H1 (cell line): ENCODE measurements at regions not wholly inside any gene's neighbourhood (a gene's known extent, or its start where the extent isn't known, plus 50 kb on each side); places are given as distances from the start of the nearest gene placed in this dataset.

Experiments
- CTCF ChIA-PET: fragments of 300-600 bp; sonication (Branson Sonifier 250); formaldehyde crosslinking; loops from one replicate; lab custom pipeline; 2021; ENCODE audit not compliant: partially characterized antibody; lab: Charles Lee
- POLR2A ChIA-PET: fragments of 300-600 bp; sonication (Branson Sonifier 250); formaldehyde crosslinking; loops from one replicate; lab custom pipeline; 2021; ENCODE audit warnings: inconsistent platforms; ENCODE audit not compliant: partially characterized antibody; lab: Charles Lee
- DNase-seq, 2 experiments: peaks; one replicate each; pipeline versions ENCODE4 v3.0.0 to v3.0.0-alpha.2; 2010 to 2022; ENCODE audit warnings: low spot score in 2 of 2, low read depth in 1 of 2, mixed read lengths in 1 of 2
- FAIRE-seq: peaks from 2 replicates; lab custom pipeline; 2011; peaks lifted over from hg19 to GRCh38; lab: Jason Lieb, UNC
- H2AFZ ChIP-seq: 2 replicates; pipeline ENCODE4 v1.8.1; 2012; ENCODE audit warnings: low read length, inconsistent platforms
- H2AK5ac ChIP-seq: 2 replicates; pipeline ENCODE4 v1.6.1; 2013; ENCODE audit warnings: low read depth, low read length
- H2BK120ac ChIP-seq: replicated peaks from 2 replicates; pipeline ENCODE3; 2013; ENCODE audit warnings: low read depth, low read length, inconsistent platforms
- H2BK12ac ChIP-seq: 2 replicates; pipeline ENCODE4 v1.6.1; 2013; ENCODE audit warnings: low read depth, low read length
- H2BK15ac ChIP-seq: 2 replicates; pipeline ENCODE4 v1.6.1; 2013; ENCODE audit warnings: low read length
- H2BK20ac ChIP-seq: 2 replicates; pipeline ENCODE4 v1.6.1; 2013; ENCODE audit warnings: low read length
- H2BK5ac ChIP-seq: 2 replicates; pipeline ENCODE4 v1.6.1; 2013; ENCODE audit warnings: low read depth, low read length
- H3K14ac ChIP-seq: 2 replicates; pipeline ENCODE4 v1.6.1; 2013; ENCODE audit warnings: inconsistent platforms; ENCODE audit not compliant: insufficient read length
- H3K18ac ChIP-seq: 2 replicates; pipeline ENCODE4 v1.6.1; 2013; ENCODE audit warnings: low read length; ENCODE audit errors: extremely low read depth
- H3K23ac ChIP-seq: 2 replicates; pipeline ENCODE4 v1.6.1; 2013; ENCODE audit warnings: inconsistent platforms; ENCODE audit not compliant: insufficient read length
- H3K23me2 ChIP-seq: 2 replicates; pipeline ENCODE4 v1.6.1; 2013; ENCODE audit warnings: low read depth, low read length
- H3K27ac ChIP-seq: 2 replicates; pipeline ENCODE4 v1.6.1; 2011; ENCODE audit warnings: low read depth, low read length, inconsistent platforms
- H3K27me3 ChIP-seq, 4 experiments: replicated peaks in 1 of 4; 1 replicate in 1 of 4; 2 replicates in 3 of 4; pipeline versions ENCODE4 v1.6.1 to v1.8.1; 2011 to 2013; ENCODE audit warnings: low read length in 3 of 4, mild to moderate bottlenecking in 3 of 4, inconsistent platforms in 2 of 4, mixed read lengths in 2 of 4, moderate library complexity in 1 of 4; ENCODE audit not compliant: control insufficient read depth in 3 of 4, insufficient read depth in 3 of 4; ENCODE audit errors: extremely low read depth in 1 of 4
- H3K36me3 ChIP-seq, 4 experiments: 2 replicates each; pipeline versions ENCODE4 v1.6.1 to v1.8.1; 2011 to 2013; ENCODE audit warnings: mild to moderate bottlenecking in 4 of 4, low read length in 3 of 4, moderate library complexity in 2 of 4, control low read depth in 1 of 4, inconsistent platforms in 1 of 4; ENCODE audit not compliant: insufficient read depth in 4 of 4, control insufficient read depth in 2 of 4
- H3K4ac ChIP-seq: replicated peaks from 2 replicates; pipeline ENCODE3; 2013; ENCODE audit warnings: low read length, low read depth, mixed read lengths, inconsistent platforms; ENCODE audit not compliant: insufficient read length
- H3K4me1 ChIP-seq, 4 experiments: replicated peaks in 1 of 4; 1 replicate in 1 of 4; 2 replicates in 3 of 4; pipeline versions ENCODE4 v1.6.1 to v1.8.1; 2011 to 2013; ENCODE audit warnings: low read length in 3 of 4, inconsistent platforms in 2 of 4, mixed read lengths in 1 of 4; ENCODE audit not compliant: insufficient read depth in 4 of 4, control insufficient read depth in 3 of 4
- H3K4me2 ChIP-seq, 2 experiments: 2 replicates each; pipeline versions ENCODE4 v1.6.1 to v1.8.1; 2011 to 2013; ENCODE audit warnings: low read depth in 2 of 2, low read length in 2 of 2, control low read depth in 1 of 2, inconsistent platforms in 1 of 2, mild to moderate bottlenecking in 1 of 2; ENCODE audit not compliant: insufficient read depth in 1 of 2
- H3K4me3 ChIP-seq, 4 experiments: fragments of 200-600, 300-600 bp in 1 of 4; sonication (generic), shearing (Covaris generic), sonication (Bioruptor Twin) in 1 of 4; 2 replicates each; pipeline versions ENCODE4 v1.5.1 to v1.8.1; 2011 to 2016; ENCODE audit warnings: low read length in 4 of 4, low read depth in 3 of 4, control low read depth in 2 of 4, inconsistent platforms in 2 of 4, mild to moderate bottlenecking in 2 of 4, mixed read lengths in 1 of 4, moderate library complexity in 1 of 4; ENCODE audit not compliant: insufficient read depth in 2 of 4; ENCODE audit errors: extremely low read depth in 1 of 4
- H3K56ac ChIP-seq: replicated peaks from 2 replicates; pipeline ENCODE3; 2013; ENCODE audit warnings: low read depth, mild to moderate bottlenecking, mixed read lengths, low read length, inconsistent platforms; ENCODE audit not compliant: insufficient read length
- H3K79me1 ChIP-seq: 2 replicates; pipeline ENCODE4 v1.6.1; 2013; ENCODE audit warnings: low read depth, low read length, control low read depth
- H3K79me2 ChIP-seq, 2 experiments: 2 replicates each; pipeline versions ENCODE4 v1.6.1 to v1.8.1; 2012 to 2013; ENCODE audit warnings: low read length in 2 of 2, mild to moderate bottlenecking in 2 of 2, inconsistent platforms in 1 of 2; ENCODE audit not compliant: insufficient read depth in 2 of 2, control insufficient read depth in 1 of 2
- H3K9ac ChIP-seq, 4 experiments: replicated peaks in 1 of 4; 1 replicate in 1 of 4; 2 replicates in 3 of 4; pipeline versions ENCODE4 v1.6.1 to v1.8.1; 2011 to 2013; ENCODE audit warnings: low read depth in 3 of 4, low read length in 3 of 4, control low read depth in 2 of 4, mild to moderate bottlenecking in 2 of 4, moderate library complexity in 2 of 4, inconsistent platforms in 1 of 4; ENCODE audit errors: extremely low read depth in 1 of 4
- H3K9me3 ChIP-seq, 2 experiments: 2 replicates each; pipeline versions ENCODE4 v1.6.1 to v1.8.1; 2012 to 2013; ENCODE audit warnings: mild to moderate bottlenecking in 2 of 2, moderate library complexity in 2 of 2, control low read depth in 1 of 2, inconsistent platforms in 1 of 2, low read depth in 1 of 2, low read length in 1 of 2, mixed read lengths in 1 of 2; ENCODE audit not compliant: insufficient read depth in 2 of 2
- H4K20me1 ChIP-seq, 2 experiments: replicated peaks in 1 of 2; 2 replicates each; pipeline versions ENCODE3 to v1.8.1; 2011 to 2013; ENCODE audit warnings: inconsistent platforms in 2 of 2, low read length in 2 of 2, mild to moderate bottlenecking in 1 of 2; ENCODE audit not compliant: insufficient read depth in 2 of 2, control insufficient read depth in 1 of 2
- H4K5ac ChIP-seq: 2 replicates; pipeline ENCODE4 v1.6.1; 2013; ENCODE audit warnings: low read length, low read depth, mixed read lengths, inconsistent platforms; ENCODE audit not compliant: insufficient read length
- H4K8ac ChIP-seq: 2 replicates; pipeline ENCODE4 v1.8.0; 2013; ENCODE audit warnings: mild to moderate bottlenecking, moderate library complexity, low read length, inconsistent platforms; ENCODE audit not compliant: insufficient read depth; ENCODE audit errors: extremely low read depth
- H4K91ac ChIP-seq: replicated peaks from 2 replicates; pipeline ENCODE3; 2013; ENCODE audit warnings: low read length, mixed read lengths, inconsistent platforms; ENCODE audit not compliant: insufficient read length
- E2F6 ChIP-seq: IDR thresholded peaks from 2 replicates; pipeline ENCODE4 v1.6.1; 2012; ENCODE audit warnings: inconsistent platforms
- JUND ChIP-seq: IDR thresholded peaks from 2 replicates; pipeline ENCODE4 v1.6.1; 2011; ENCODE audit warnings: mild to moderate bottlenecking, improper control_type of control experiment, low read length
- POU5F1 ChIP-seq: IDR thresholded peaks from 2 replicates; pipeline ENCODE4 v1.6.1; 2011; ENCODE audit warnings: low read depth, mild to moderate bottlenecking, low read length, moderate library complexity
- RAD21 ChIP-seq, 2 experiments: IDR thresholded peaks in 1 of 2; conservative IDR thresholded peaks in 1 of 2; 2 replicates each; pipeline ENCODE4 v1.6.1; 2011; ENCODE audit warnings: low read depth in 2 of 2, low read length in 2 of 2, improper control_type of control experiment in 1 of 2, inconsistent platforms in 1 of 2, mild to moderate bottlenecking in 1 of 2, moderate library complexity in 1 of 2
- RBBP5 ChIP-seq: IDR thresholded peaks from 2 replicates; pipeline ENCODE4 v1.7.1; 2012; ENCODE audit warnings: low read depth, mild to moderate bottlenecking, inconsistent platforms, low read length, moderate library complexity, borderline replicate concordance
- SP2 ChIP-seq: IDR thresholded peaks from 2 replicates; pipeline ENCODE4 v1.6.1; 2012; ENCODE audit warnings: mild to moderate bottlenecking, low read length, inconsistent platforms
- SP4 ChIP-seq: IDR thresholded peaks from 2 replicates; pipeline ENCODE4 v1.6.1; 2012; ENCODE audit warnings: low read length, inconsistent platforms
- WGBS, 2 experiments: shearing (Covaris generic) in 1 of 2; methylation state at CpG; one replicate each; pipeline versions ENCODE4 v1.1.6 to v1.1.7; 2013 to 2015; ENCODE audit warnings: low lambda C conversion rate in 2 of 2, mixed read lengths in 2 of 2, inconsistent platforms in 1 of 2, low coverage in 1 of 2, missing lambda C conversion rate in 1 of 2; ENCODE audit not compliant: insufficient replicate concordance in 2 of 2, insufficient coverage in 1 of 2, insufficient read length in 1 of 2; ENCODE audit errors: extremely low coverage in 1 of 2, missing lambda C conversion rate in 1 of 2; 5-methylcytosine and 5-hydroxymethylcytosine counted together
- TF ChIP-seq, protein P1 (sequence below), 3 experiments: IDR thresholded peaks; 1 replicate in 2 of 3; 2 replicates in 1 of 3; pipeline versions ENCODE4 v1.5.1 to v1.6.1; 2011; ENCODE audit warnings: low read length in 3 of 3, mild to moderate bottlenecking in 3 of 3, inconsistent platforms in 2 of 3, low read depth in 1 of 3, moderate library complexity in 1 of 3; ENCODE audit not compliant: insufficient read depth in 1 of 3; ENCODE audit errors: control extremely low read depth in 1 of 3

- no peak overlapping the region for H2AK5ac ChIP-seq
- no peaks in the 10 kb centered on the region for H3K27me3 ChIP-seq
- H4K5ac ChIP-seq: no peak overlapping the region
- no peaks in the 10 kb centered on the region for H3K4me1 ChIP-seq
- H2BK20ac ChIP-seq: no peak overlapping the region
- CTCF ChIA-PET: interaction anchor here (0.7 to 3.3 kb wide), 14 partner anchors 10 to 454 kb away, joined by 3 to 15 read pairs (median 4); no protein-coding TSS in a partner anchor
- TF ChIP-seq RAD21 (IDR thresholded peaks at IDR 0.05 in 1 of 2, conservative IDR thresholded peaks at IDR 0.05 in 1 of 2; ENCODE audit: low read depth in 2 of 2, low read length in 2 of 2) (peak; percentile 50 to 60), E2F6 (no peak), SP2 (no peak), RBBP5 (no peak), SP4 (no peak), POU5F1 (no peak), JUND (no peak)
- TF ChIP-seq, protein P1, sequence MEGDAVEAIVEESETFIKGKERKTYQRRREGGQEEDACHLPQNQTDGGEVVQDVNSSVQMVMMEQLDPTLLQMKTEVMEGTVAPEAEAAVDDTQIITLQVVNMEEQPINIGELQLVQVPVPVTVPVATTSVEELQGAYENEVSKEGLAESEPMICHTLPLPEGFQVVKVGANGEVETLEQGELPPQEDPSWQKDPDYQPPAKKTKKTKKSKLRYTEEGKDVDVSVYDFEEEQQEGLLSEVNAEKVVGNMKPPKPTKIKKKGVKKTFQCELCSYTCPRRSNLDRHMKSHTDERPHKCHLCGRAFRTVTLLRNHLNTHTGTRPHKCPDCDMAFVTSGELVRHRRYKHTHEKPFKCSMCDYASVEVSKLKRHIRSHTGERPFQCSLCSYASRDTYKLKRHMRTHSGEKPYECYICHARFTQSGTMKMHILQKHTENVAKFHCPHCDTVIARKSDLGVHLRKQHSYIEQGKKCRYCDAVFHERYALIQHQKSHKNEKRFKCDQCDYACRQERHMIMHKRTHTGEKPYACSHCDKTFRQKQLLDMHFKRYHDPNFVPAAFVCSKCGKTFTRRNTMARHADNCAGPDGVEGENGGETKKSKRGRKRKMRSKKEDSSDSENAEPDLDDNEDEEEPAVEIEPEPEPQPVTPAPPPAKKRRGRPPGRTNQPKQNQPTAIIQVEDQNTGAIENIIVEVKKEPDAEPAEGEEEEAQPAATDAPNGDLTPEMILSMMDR (IDR thresholded peaks at IDR 0.05; ENCODE audit: control extremely low read depth in 1 of 3, insufficient read depth in 1 of 3, low read depth in 1 of 3, low read length in 3 of 3): peak in 2 of 3 experiments; percentile 38 to 59; a peak in 3 of 4 replicates
- H4K20me1 ChIP-seq: no peaks in the 10 kb centered on the region
- no peak overlapping the region for H3K18ac ChIP-seq
- H3K27ac ChIP-seq: no peak overlapping the region
- no peak overlapping the region for H3K9ac ChIP-seq
- WGBS, 2 experiments: 45% methylated on average over 2 of the region's 2 CpGs; no CpG with 5 or more reads in 1 of the 2 experiments
- no peaks in the 10 kb centered on the region for H3K23me2 ChIP-seq
- peaks cover 13 to 14% of the 10 kb centered on the region in 2 experiments for H3K9me3 ChIP-seq
- no peak overlapping the region for H2BK120ac ChIP-seq
- POLR2A ChIA-PET: no interaction called here
- H3K79me2 ChIP-seq: no peaks in the 10 kb centered on the region
- H2BK15ac ChIP-seq: no peak overlapping the region
- H3K4me2 ChIP-seq: no peak overlapping the region
- H3K4ac ChIP-seq: no peak overlapping the region
- no peak overlapping the region for H3K56ac ChIP-seq
- no peak overlapping the region for H4K8ac ChIP-seq
- peaks cover 0 to 2% (median 0%) of the 10 kb centered on the region in 4 experiments; a peak in 1 of 8 replicates for H3K36me3 ChIP-seq
- no peak overlapping the region for H4K91ac ChIP-seq
- H3K79me1 ChIP-seq: no peaks in the 10 kb centered on the region
- no peak overlapping the region for H2BK5ac ChIP-seq
- 0 out of 2 replicates have a peak overlapping the region, but pooled peaks have one; percentile 0 for H2AFZ ChIP-seq
- no peak overlapping the region for H3K4me3 ChIP-seq
- FAIRE-seq (no peak), DNase-seq (no peak)
- H2BK12ac ChIP-seq: no peak overlapping the region
- H3K23ac ChIP-seq: no peak overlapping the region
- H3K14ac ChIP-seq: no peak overlapping the region
Measured at GRCh38 chr5:39691993-39692392, 267.2 kb upstream of the DAB2 start.
